ENCODE measurements at regions not wholly inside any gene's neighbourhood (a gene's known extent, or its start where the extent isn't known, plus 50 kb on each side); places are given as distances from the start of the nearest gene placed in this dataset.
"Not testable (repeated sequence)": the region's sequence is repeated elsewhere in the genome, so short reads cannot be mapped to it uniquely, and the experiment has no call there.

DNA sequence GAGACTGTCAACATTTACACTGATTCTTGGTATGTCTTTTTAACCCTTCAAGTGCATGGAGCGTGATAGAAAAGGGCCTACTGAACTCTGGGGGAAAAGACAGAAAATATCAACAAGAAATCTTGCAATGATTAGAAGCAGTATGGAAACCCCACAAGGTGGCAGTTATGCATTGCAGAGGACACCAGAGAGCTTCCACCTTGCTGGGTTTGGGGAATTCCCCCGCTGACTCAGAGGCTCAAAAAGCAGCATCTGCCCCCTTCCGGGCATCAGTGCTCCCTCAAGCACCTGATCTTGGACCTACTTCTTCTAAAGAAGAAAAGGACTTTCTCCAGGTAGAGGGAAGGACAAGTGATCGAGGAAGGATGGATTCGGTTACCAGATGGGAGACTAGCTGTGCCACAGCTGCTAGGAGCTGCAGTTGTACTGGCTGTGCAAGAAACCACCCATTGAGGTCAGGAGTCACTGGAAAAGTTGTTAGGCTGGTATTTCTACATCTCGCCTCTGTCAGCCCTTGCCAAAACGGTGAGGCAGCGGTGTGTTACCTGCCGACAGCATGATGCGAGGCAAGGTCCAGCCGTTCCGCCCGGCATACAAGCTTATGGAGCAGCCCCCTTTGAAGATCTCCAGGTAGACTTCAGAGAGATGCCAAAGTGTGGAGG, 102.8 kb upstream of the OSBPL11 start:
- DNase-seq, result peak; percentile 21

DNA sequence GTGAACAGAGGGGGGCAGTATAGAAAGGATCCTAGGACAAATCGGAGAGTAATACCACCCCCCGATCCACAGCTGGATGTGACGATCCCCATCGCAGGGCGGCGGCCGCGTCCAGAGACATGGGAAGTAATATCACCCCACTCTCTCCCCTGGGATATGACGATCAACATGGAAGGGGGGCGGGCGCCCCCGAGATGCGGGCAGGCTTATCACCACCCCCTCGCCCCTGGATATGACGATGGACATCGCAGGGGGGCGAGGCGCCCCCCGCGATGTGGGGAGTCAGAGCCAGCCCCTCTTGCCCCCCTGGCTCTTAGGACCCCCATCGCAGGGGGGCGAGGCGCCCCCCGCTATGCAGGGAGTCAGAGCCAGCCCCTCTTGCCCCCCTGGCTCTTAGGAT, 120.4 kb upstream of the OSBPL11 start:
- no peak for DNase-seq

DNA sequence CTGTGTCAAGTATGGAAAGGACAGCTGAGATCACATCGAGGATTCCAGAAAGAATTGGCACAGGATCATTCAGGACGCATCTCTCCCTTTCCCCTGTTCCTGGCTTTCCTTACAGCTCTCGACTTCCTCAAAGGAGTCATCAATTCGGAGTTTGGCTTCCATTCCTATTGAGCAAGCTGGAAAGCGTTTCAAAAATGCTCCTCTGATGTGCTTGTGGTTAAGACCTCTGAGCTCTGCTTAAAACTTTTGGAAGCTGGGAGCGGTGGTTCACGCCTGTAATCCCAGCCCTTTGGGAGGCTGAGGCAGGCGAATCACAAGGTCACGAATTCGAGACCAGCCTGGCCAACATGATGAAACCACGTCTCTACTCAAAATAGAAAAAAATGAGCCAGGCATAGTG, 136.9 kb upstream of the OSBPL11 start:
- DNase-seq, result not testable (repeated sequence)

DNA sequence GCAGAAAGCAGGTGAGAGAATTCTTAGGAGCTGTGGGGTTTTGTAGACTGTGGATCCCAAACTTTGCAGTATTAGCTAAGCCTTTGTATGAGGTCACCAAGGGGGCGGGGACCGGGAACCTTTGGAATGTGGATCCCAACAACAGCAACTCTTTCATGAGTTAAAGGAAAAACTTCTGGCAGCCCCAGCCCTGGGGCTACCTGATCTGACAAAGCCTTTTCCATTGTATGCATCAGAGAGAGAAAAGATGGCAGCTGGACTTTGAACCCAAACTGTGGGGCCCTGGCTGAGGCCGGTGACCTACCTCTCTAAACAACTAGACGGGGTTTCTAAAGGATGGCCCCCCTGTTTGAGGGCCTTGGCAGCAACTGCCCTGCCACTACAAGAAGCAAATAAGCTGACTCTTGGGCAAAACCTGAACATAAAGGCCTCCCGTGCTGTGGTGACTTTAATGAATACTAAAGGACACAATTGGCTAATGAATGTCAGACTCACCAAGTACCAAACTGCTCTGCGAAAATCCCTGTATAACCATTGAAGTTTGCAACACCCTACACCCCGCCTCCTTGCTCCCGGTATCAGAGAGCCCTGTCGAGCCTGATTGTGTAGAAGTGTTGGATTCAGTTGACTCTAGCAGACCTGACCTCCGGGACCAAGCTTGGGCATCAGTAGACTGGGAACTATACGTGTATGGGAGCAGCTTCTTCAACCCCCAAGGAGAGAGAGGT, 146.9 kb upstream of the OSBPL11 start:
- not testable (repeated sequence) for DNase-seq

DNA sequence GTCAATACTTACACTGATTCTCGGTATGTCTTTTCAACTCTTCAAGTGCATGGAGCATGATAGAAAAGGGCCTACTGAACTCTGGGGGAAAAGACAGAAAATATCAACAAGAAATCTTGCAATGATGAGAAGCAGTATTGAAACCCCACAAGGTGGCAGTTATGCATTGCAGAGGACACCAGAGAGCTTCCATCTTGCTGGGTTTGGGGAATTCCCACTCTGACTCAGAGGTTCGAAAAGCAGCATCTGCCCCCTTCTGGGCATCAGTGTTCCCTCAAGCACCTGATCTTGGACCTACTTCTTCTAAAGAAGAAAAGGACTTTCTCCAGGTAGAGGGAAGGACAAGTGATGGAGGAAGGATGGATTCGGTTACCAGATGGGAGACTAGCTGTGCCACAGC, 147.5 kb upstream of the OSBPL11 start:
- peak; percentile 2 for DNase-seq

DNA sequence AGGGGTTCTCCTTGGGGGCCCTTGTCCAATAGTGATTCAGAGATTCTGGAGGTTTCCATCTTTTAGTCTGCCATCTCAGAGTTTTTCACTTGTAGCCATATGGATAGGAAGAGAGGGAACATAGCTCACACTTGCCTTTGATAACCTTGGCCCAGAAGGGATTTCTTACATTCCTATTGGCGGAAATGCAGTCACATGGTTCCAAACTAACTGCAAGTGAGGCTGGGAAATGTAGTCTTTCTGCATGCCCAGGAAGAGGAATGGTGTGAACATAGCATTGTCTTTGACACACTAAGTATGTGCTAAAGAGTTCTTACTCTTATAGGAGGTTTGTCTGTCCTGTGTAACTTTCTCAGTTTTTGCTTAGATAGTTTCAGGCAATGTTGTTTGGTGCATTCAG, 161.8 kb upstream of the OSBPL11 start:
- not testable (repeated sequence) for DNase-seq

DNA sequence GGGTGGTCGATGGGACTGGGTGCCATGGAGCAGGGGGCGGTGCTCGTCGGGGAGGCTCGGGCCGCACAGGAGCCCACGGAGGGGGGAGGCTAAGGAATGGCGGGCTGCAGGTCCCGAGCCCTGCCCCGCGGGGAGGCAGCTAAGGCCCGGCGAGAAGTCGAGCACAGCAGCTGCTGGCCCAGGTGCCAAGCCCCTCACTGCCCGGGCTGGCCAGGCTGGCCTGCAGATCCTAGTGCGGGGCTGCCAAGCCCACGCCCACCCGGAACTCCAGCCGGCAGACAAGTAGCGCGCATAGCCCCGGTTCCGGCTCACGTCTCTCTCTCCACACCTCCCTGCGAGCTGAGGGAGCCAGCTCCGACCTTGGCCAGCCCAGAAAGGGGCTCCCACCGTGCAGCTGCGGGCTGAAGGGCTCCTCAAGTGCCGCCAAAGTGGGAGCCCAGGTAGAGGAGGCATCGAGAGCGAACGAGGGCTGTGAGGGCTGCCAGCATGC, 163.4 kb upstream of the OSBPL11 start:
- not testable (repeated sequence) for DNase-seq

DNA sequence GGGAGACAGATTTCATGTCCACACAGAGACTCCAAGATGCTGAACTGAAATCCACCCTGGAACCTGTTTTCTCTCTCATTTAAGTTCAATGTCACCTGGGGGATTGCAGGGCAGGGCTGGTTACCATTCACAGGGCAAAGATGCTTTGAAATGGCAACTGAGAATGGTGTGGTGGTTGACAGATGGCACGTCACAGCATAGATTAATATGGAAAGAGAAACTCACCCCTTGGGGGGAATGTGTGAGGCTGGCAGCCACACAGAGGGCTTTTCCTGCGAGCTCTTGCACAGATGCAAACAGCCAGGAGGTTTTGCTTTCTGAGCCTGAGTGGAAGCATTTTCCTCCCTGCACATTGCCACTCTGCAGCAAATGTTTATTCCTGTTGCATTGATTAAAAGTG, 167.3 kb upstream of the OSBPL11 start:
- not testable (repeated sequence) for DNase-seq

DNA sequence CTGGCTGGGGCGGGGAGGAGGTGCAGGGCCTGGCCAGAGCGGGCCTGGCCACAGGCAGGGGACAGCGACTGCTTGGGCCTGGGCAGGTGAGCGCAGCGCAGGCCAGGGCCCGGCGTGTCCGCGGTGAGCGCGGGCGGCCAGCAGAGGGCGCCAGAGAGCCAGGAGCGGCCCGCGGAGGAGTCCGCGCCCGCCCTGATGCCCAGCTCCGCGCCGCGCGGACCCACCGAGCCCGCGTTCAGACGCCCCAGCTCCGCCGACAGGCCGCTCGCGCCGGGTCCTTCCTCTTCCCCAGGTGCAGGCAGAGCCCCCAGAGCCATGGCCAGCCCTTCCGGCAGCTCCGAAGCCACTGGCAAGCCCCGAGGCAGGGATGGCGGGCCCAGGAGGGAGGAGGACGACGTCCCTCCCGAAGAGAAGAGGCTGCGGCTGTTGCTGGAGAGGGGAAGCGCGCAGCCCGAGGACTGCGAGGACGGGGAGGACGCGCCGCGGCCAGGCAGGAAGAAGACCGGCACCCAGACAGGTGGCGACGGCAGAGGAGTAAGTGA, 171.1 kb upstream of the OSBPL11 start:
- DNase-seq, result peak; percentile 59

DNA sequence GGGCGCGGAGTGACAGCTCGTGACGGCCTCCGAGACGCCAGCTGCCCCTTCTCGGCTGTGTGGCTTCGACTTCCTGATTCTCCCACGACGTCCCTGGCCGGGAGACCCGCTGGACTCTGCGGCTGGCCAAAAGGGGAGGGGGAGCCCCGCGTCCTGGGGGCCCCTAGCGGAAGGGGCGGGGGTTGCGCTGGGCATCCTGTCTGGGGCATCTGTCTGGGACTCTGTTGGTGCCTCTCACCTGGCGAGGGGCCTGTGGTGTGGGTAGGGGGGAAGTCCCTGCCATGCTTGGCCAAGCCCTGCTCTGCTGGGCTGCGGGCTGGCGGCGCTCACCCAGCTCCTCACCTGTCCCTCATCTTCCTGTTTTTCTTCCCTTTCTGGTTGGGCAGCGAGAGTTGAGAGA, 171.6 kb upstream of the OSBPL11 start:
- peak; percentile 55 for DNase-seq

DNA sequence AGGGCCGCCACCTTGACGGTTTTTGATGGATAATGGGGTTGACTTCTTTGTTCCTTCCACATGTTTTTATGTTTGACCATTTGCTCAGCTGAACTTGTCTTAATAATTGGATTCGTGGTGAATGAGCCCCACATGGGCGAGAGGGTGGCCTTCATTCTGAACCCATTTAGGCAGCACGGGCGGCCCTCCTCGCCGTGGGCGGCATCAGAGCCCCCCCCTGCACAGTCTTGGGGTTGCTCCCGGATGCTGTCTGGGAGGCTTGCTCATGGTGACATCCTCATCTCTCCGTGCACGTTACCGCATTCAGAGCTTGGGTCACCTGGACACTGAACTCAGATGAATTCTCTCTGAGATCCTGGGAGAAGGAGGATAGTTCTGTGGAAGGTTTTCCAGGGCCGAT, 172.3 kb upstream of the OSBPL11 start:
- no peak for DNase-seq

DNA sequence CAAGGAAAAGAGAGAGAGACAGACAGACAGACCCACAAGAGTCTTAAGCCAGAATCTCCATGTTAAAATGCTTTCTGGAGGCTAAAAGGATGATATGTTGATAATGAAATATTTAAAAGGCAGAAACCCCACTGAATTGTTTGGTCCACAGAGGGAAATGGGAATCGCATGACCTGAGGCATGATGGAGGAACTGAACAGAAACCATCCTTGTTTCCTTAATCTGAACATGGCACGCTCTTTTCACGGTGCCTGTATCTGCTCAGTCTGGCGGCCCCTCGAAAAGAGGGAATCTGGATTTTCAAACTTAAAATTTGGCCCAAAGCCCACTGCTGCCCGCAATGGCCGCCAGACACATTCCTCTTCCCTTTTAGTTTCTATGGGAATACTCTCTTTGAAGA, 173.5 kb upstream of the OSBPL11 start:
- DNase-seq, result not testable (repeated sequence)

DNA sequence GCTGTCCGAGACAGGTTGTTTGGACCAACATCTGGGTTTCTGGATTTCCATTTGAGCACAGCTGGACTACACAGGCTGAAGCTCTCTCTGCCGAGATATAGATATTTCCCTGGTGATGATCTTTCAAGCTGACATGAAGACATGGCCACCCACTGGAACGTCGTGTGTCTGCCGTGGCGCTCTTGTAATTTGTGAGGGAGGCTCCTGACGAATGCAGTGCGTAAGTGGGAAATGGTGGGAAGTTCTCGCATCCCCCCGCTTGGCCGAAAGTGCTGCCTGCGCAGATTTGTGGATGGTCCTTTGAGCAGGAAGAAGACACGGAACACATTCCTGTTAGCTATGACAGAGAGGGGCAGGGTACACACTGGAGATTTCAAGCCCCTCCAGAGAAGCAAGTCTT, 176.2 kb upstream of the OSBPL11 start:
- DNase-seq, result not testable (repeated sequence)

DNA sequence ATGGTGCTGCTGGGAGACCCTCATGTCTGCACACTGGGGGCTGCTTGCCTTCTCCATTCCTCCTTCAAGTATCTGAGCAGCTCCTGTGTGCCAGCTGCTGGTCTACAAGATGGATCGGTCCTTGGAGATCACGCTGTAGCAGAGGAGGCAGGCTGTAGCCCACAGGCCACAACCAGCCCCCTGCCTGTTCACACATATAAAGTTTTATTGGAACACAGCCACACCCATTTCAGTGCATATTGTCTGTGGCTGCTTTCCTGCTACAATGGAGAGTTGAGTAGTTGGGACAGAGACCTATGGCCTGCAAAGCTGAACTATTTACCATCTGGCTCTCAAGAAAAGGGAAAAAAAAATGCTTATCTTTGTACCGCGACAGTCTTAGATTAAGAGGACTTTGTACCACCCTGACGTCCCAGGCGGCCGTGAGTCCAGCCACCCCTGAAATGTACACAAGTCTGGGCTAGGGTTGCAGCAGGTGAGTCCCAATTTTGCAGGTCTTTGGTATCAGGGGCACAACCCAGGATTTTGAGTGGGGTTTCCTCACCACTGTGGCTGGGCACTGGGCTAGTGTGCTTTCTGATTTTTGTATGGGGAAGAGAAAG, 179.2 kb upstream of the OSBPL11 start:
- not testable (repeated sequence) for DNase-seq

DNA sequence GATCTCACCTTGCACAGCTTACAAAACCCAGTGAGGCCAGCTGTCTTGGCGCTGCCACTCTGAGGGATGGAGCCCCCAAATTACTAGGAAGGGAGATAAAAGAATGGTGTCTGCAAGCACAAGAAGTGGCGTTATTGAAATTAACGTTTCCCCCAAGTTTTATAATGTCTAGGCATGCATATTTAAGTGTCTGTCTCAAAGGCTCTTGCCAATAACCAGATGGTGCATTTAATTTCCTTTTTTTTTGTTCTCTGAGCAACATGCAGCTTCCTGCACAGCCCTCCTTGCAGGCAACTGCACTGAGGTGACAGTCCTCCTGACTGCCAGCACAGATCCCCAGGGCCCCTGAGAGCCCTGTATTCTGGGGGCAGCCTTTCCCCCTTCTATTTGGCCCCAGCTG, 179.8 kb upstream of the OSBPL11 start:
- not testable (repeated sequence) for DNase-seq

DNA sequence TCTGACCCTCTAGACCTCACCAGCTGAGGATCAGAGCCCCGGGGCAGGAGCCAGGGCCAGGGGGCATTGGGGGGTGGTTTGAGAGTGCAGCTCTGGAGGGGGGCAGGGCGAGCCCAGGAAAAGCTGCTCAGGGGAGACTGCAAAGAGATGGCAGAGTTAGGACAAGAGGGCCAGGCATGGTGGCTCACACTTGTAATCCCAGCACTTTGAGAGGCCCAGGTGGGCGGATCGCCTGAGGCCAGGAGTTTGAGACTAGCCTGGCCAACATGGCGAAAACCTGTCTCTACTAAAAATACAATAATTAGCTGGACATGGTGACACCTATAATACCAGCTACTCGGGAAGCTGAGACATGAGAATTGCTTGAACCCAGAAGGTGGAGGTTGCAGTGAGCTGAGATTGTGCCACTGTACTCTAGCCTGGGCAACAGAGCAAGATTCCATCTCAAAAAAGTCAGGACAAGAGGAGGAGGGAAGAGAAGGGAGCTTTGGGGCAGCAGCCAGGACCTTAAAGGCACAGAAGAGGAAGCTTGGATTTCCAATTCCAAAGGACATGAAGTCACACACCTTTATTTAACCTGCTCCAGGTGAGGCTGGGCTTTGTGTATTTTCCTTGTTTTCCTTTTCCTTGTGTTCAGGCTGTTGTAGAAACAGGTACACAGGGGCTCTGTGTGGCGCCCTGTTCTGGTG, 180.5 kb upstream of the OSBPL11 start:
- DNase-seq, result not testable (repeated sequence)

DNA sequence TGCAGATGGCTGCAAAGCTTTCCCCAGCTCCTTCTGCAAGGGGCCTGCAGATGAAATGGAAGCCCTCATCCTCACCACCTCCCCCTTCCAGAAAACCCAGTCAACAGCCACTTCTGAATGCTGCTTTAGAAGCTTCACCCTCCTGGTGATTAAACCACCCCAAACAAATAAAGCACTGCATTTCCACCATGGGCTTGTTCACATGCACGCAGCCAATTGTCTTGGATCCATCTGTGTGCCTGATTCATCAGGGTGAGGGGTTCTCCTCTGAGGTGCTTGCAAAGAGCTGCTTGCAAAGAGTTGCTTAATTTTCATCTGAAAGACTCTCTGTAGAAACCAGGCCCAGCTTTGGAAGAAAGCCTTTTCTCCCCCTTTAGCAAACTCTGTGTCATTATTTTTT, 184.0 kb upstream of the OSBPL11 start:
- DNase-seq, result not testable (repeated sequence)

DNA sequence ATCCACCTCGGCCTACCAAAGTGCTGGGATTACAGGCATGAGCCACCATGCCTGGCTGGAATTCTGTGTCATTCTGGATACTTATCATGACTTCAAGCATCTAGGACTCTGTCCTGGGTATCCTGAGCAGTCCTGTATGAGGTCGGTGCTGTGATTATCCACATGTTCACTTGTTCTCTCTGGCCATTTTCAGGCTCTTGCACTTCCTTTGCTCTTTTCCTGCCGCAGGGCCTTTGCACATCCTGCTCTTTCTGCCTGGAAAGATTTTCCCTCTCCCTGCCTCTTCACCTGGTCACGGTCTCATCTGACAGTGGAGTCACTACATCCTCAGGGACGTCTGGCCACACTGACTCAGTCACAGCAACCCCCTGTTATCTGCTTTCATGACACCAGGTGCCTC, 184.6 kb upstream of the OSBPL11 start:
- not testable (repeated sequence) for DNase-seq

DNA sequence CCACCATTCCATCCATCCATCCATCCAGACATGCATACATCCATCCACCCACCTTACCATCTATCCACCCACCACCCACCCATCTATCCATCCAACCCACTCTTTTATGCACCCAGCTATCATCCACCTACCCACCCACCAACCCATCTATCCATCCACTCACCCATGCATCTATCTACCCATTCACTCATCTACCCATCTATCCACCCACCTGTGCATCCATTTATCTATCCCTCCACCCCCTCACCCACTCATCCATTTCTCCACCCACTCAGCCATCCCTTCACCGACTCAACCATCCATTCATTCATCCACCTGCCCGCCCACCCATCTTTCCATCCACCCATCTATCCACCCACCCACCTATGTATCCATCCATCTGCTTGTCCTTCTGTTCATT, 186.4 kb upstream of the OSBPL11 start:
- DNase-seq, result not testable (repeated sequence)

DNA sequence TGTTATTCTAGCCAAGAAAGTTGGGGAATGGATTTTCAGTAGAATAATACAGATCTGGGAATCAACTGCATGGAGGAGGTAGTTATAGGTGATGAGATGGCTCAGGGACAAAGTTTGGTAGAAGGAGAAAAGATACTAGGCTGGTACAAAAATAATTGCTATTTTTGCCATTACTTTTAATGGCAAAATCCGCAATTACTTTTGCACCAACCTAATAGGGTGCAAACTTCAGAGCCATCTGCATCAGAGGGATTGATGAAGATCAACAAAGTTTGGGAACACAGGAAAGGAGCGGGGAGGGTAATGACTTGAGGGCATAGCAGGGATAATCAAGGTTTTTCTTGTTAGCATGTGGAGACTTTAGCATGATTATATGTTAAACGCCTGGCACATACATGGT, 178.7 kb upstream of the ROPN1B start:
- not testable (repeated sequence) for DNase-seq

DNA sequence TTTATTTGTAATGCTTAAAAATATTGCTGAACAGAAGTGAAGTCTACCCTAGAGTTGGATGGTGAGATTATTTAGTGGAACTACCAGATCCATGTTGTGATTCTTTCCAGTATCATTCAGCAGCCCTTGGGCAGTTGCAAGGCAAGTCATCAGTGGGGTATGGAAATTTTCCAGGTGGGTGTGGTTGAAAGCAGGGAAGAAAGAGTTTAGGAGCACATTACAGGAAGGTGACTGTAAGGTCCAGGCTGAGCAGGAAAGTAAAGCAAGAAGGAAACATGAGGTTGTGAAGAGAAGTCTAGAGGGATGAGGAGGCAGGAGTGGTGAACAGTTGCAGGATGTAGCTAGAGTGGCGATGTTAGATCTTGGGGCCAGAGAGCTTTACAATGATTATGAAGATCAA, 178.0 kb upstream of the ROPN1B start:
- DNase-seq, result not testable (repeated sequence)

DNA sequence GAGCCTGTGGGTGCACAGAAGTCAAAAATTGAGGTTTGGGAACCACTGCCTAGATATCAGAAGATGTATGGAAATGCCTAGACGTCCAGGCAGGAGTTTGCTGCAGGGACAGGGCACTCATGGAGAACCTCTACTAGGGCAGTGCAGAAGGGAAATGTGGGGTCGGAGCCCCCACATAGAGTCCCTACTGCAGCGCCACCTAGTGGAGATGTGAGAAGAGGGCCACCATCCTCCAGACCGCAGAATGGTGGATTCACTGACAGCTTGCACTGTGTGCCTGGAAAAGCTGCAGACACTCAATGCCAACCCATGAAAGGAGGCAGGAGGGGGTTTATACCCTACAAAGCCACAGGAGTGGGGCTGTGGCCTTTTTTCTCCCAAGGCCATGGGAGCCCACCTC, 159.0 kb upstream of the ROPN1B start:
- DNase-seq, result not testable (repeated sequence)

DNA sequence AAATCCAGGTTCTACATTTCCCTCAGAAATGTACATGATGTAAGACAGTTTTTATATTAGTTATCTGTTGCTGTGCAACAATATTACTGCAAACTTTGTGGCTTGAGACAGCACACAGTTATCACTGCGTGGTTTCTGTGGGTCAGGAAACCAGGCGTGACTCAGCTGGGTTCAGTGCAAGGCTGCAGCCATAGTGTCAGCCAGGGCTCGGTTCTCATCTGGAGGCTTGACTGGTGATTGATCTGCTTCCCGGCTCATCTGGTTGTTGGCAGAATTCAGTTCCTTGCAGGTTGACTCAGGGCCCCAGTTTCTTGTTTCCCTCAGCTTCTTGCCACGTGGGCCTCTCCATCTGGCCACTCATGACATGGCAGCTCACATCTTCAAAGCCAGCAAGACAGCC, 146.8 kb upstream of the ROPN1B start:
- DNase-seq, result peak; percentile 35

Measured in CD4-positive, alpha-beta T cell treated with Interferon gamma for 1 hour (primary cell).